Activated T-helper 17 cell treated with anti-CD3 and anti-CD28 coated beads, Interleukin-2, amount 50 U/mL, for 72 hours (primary cell): ENCODE measurements at regions not wholly inside any gene's neighbourhood (a gene's known extent, or its start where the extent isn't known, plus 50 kb on each side); places are given as distances from the start of the nearest gene placed in this dataset.

Source experiments
- ATAC-seq: fragments of 150-1000 bp; cut with Tn5 transposase; replicated peaks from 2 replicates; pipeline ENCODE4 v1.10.0; 2021; ENCODE audit warnings: mild to moderate bottlenecking, moderate library complexity
- H3K27ac Mint-ChIP-seq: one replicate; pipeline ENCODE4 v1.8.0; 2022; ENCODE audit warnings: mixed read lengths
- H3K27me3 Mint-ChIP-seq: one replicate; pipeline ENCODE4 v1.8.0; 2022; ENCODE audit warnings: mixed read lengths
- H3K36me3 Mint-ChIP-seq: one replicate; pipeline ENCODE4 v1.8.0; 2022; ENCODE audit warnings: low read depth, mild to moderate bottlenecking, mixed read lengths
- H3K4me1 Mint-ChIP-seq: one replicate; pipeline ENCODE4 v1.8.0; 2022; ENCODE audit warnings: mixed read lengths
- H3K4me3 Mint-ChIP-seq: one replicate; pipeline ENCODE4 v1.8.0; 2022; ENCODE audit warnings: mild to moderate bottlenecking, mixed read lengths
- H3K9me3 Mint-ChIP-seq: one replicate; pipeline ENCODE4 v1.8.0; 2022; ENCODE audit warnings: mixed read lengths

- ATAC-seq = no peak
- Mint-ChIP-seq H3K4me1 (no peaks in the 10 kb centered on the region), H3K9me3 (no peaks in the 10 kb centered on the region), H3K27me3 (peaks cover 13% of the 10 kb centered on the region), H3K36me3 (no peaks in the 10 kb centered on the region), H3K27ac (no peak overlapping the region), H3K4me3 (no peak overlapping the region)
These were observed 53.6 kb upstream of the CTDP1 start for GRCh38 chr18:79625924-79626561.

GRCh38 chr18:79626905-79627749 lies 52.5 kb upstream of the CTDP1 start:
- peaks cover 13% of the 10 kb centered on the region for H3K27me3 Mint-ChIP-seq
- no peaks in the 10 kb centered on the region for H3K36me3 Mint-ChIP-seq
- H3K4me1 Mint-ChIP-seq = no peaks in the 10 kb centered on the region
- H3K27ac Mint-ChIP-seq = no peak overlapping the region
- H3K4me3 Mint-ChIP-seq = no peak overlapping the region
- ATAC-seq = no peak
- no peaks in the 10 kb centered on the region for H3K9me3 Mint-ChIP-seq

- Mint-ChIP-seq H3K9me3 (no peaks in the 10 kb centered on the region), H3K4me1 (no peaks in the 10 kb centered on the region), H3K27ac (no peak overlapping the region), H3K27me3 (peaks cover 13% of the 10 kb centered on the region), H3K36me3 (no peaks in the 10 kb centered on the region), H3K4me3 (no peak overlapping the region)
- no peak for ATAC-seq
These were observed 51.8 kb upstream of the CTDP1 start for GRCh38 chr18:79627750-79628294.

DNA sequence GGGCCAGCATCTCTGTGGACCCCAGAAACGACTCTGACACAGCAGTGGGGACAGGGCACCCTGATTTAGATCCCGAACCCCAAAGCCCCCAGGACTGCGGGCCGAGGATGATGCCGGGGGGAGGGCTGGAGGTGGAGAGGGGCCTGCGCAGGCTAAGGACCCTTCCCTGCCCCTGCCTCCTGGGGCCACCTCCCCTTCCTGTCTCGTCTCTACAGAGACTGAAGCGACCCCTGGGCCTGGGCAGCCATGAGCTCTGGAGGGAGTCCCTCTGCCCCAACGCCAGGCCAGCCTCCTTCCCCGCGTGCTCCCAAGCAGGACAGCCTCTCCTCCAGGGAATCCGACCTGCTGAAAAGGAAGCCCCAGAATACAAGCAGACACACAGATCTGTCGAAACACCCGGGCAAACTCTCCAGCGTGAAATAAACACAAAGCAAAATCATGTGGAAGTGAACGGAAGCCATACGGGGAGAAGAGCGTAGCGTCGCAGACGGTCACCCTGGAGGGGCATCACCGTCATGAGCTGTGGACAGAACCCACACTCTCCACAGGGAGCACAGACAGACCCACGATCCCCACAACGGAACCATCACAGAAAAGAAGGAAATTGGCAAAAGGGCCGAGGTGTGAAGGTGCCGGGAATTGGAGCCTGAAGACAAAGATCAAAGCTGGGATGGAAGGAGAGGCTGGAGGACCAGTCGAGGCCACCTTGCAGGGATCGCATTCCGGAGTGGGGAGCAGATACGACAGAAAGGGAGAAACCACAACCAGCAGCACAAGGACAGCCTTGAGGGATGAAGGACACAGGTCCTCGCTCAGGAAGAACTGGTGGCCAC lies 51.0 kb upstream of the CTDP1 start:
- ATAC-seq = no peak
- H3K4me1 Mint-ChIP-seq = no peaks in the 10 kb centered on the region
- H3K4me3 Mint-ChIP-seq = no peak overlapping the region
- H3K27me3 Mint-ChIP-seq = peaks cover 13% of the 10 kb centered on the region
- H3K36me3 Mint-ChIP-seq = no peaks in the 10 kb centered on the region
- no peak overlapping the region for H3K27ac Mint-ChIP-seq
- no peaks in the 10 kb centered on the region for H3K9me3 Mint-ChIP-seq

DNA sequence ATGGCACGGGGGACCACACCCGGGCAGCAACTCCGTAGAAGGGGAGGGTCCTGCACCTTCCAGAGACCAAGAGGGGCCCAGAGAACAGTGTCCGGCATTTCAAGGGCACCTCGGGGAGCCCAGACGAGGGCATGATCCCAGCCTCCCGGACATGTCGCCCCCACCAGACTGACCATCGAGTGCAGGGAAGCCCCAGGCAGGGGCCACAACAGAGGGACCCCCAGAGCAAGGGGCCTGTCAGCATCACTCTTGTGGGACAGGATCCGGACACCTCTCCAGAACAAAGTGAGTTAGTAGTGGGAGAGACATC lies 50.4 kb upstream of the CTDP1 start:
- ATAC-seq = no peak
- no peaks in the 10 kb centered on the region for H3K36me3 Mint-ChIP-seq
- peaks cover 7% of the 10 kb centered on the region for H3K27me3 Mint-ChIP-seq
- H3K27ac Mint-ChIP-seq = no peak overlapping the region
- no peaks in the 10 kb centered on the region for H3K9me3 Mint-ChIP-seq
- no peaks in the 10 kb centered on the region for H3K4me1 Mint-ChIP-seq
- H3K4me3 Mint-ChIP-seq = no peak overlapping the region

DNA sequence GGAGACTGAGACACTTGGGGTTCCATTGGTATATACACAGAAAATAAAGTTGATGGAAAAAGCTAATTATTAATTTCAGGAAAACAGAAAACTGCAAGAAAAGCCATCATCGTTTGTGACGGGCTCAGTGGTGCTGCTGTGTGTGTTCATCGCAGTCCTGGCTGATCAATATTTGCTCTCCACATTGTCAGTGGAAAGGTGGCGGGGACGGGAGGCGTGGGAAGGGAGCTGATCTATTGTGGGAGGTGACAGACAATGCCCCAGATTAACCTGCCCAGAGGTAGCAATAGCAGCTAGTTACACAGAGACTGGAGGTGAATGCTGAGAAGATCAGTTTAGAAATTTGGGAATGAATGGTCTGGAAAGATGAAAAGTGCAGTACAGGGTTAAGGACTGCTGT lies 50.0 kb upstream of the CTDP1 start:
- Mint-ChIP-seq H3K4me3 (no peak overlapping the region), H3K36me3 (no peaks in the 10 kb centered on the region), H3K27me3 (peaks cover 4% of the 10 kb centered on the region), H3K4me1 (no peaks in the 10 kb centered on the region), H3K9me3 (no peaks in the 10 kb centered on the region), H3K27ac (no peak overlapping the region)
- no peak for ATAC-seq
